Ascending aorta (tissue), 2 donors: ENCODE measurements at regions not wholly inside any gene's neighbourhood (a gene's known extent, or its start where the extent isn't known, plus 50 kb on each side); places are given as distances from the start of the nearest gene placed in this dataset.

Experiments
- DNase-seq, 2 donors: peaks; one replicate each; pipeline ENCODE4 v3.0.0-alpha.2; 2019; ENCODE audit warnings: low spot score in 2 of 2
- H3K27ac ChIP-seq, 2 donors: fragments of 200-600 bp; sonication (generic); one replicate each; pipeline ENCODE4 v1.5.1; 2016 to 2017; ENCODE audit warnings: mild to moderate bottlenecking in 1 of 2
- H3K27me3 ChIP-seq: fragments of 200-600 bp; sonication (generic); one replicate; pipeline ENCODE4 v1.5.1; 2017
- H3K36me3 ChIP-seq, 2 donors: fragments of 200-600 bp; sonication (generic); one replicate each; pipeline ENCODE4 v1.5.1; 2016
- H3K4me1 ChIP-seq, 2 donors: fragments of 200-600 bp; sonication (generic); one replicate each; pipeline ENCODE4 v1.5.1; 2016 to 2017; ENCODE audit warnings: mild to moderate bottlenecking in 1 of 2
- H3K4me3 ChIP-seq, 2 donors: fragments of 200-600 bp; sonication (generic); one replicate each; pipeline ENCODE4 v1.5.1; 2016 to 2017; ENCODE audit warnings: mild to moderate bottlenecking in 1 of 2
- H3K9me3 ChIP-seq, 2 donors: fragments of 200-600 bp; sonication (generic); one replicate each; pipeline ENCODE4 v1.5.1; 2016
- CTCF ChIP-seq, 3 experiments: fragments of 200-600 bp in 2 of 3; fragments of 450-650 bp in 1 of 3; sonication (generic) in 2 of 3; IDR thresholded peaks; one replicate each; pipeline ENCODE4 v1.5.1; 2016 to 2019; ENCODE audit warnings: antibody characterized with exemption in 3 of 3, mild to moderate bottlenecking in 1 of 3, moderate library complexity in 1 of 3
- intact Hi-C: fragments of 100-400 bp; cut with DNase I; formaldehyde crosslinking; loops from one replicate; pipeline ENCODE4 v1.15.1; 2023

GRCh38 chr19:32176591-32176990 lies 168.8 kb upstream of the ZNF507 start:
- no peaks in the 10 kb centered on the region for H3K27me3 ChIP-seq
- H3K4me3 ChIP-seq, result no peak overlapping the region
- H3K27ac ChIP-seq, result no peak overlapping the region
- no peak for TF ChIP-seq CTCF (IDR thresholded peaks at IDR 0.05)
- H3K4me1 ChIP-seq, result no peaks in the 10 kb centered on the region
- DNase-seq, result no peak
- H3K36me3 ChIP-seq, result no peaks in the 10 kb centered on the region
- no peaks in the 10 kb centered on the region for H3K9me3 ChIP-seq
- intact Hi-C loops, result no loop called here

- TF ChIP-seq CTCF (IDR thresholded peaks at IDR 0.05), result no peak
- Histone ChIP-seq H3K36me3 (no peaks in the 10 kb centered on the region), H3K4me3 (no peak overlapping the region), H3K27me3 (no peaks in the 10 kb centered on the region), H3K9me3 (no peaks in the 10 kb centered on the region), H3K4me1 (no peaks in the 10 kb centered on the region), H3K27ac (no peak overlapping the region)
- intact Hi-C loops, result no loop called here
- no peak for DNase-seq
These were observed 167.7 kb upstream of the ZNF507 start for GRCh38 chr19:32177686-32178085.

- Histone ChIP-seq H3K4me3 (no peak overlapping the region), H3K9me3 (no peaks in the 10 kb centered on the region), H3K4me1 (no peaks in the 10 kb centered on the region), H3K27ac (no peak overlapping the region), H3K27me3 (no peaks in the 10 kb centered on the region), H3K36me3 (no peaks in the 10 kb centered on the region)
- DNase-seq, result no peak
- intact Hi-C loops, result no loop called here
- no peak for TF ChIP-seq CTCF (IDR thresholded peaks at IDR 0.05)
These were observed 167.0 kb upstream of the ZNF507 start for GRCh38 chr19:32178401-32178800.

- no peak for DNase-seq
- no peaks in the 10 kb centered on the region for H3K4me1 ChIP-seq
- no peak overlapping the region for H3K4me3 ChIP-seq
- no peaks in the 10 kb centered on the region for H3K9me3 ChIP-seq
- TF ChIP-seq CTCF (IDR thresholded peaks at IDR 0.05), result no peak
- H3K27ac ChIP-seq, result no peak overlapping the region
- no peaks in the 10 kb centered on the region for H3K27me3 ChIP-seq
- H3K36me3 ChIP-seq, result no peaks in the 10 kb centered on the region
- intact Hi-C loops, result no loop called here
These were observed 166.5 kb upstream of the ZNF507 start for GRCh38 chr19:32178956-32179355.

GRCh38 chr19:32181216-32181920 lies 164.0 kb upstream of the ZNF507 start:
- H3K27ac ChIP-seq, result no peak overlapping the region
- H3K4me1 ChIP-seq, result no peaks in the 10 kb centered on the region
- no peaks in the 10 kb centered on the region for H3K36me3 ChIP-seq
- no peak overlapping the region for H3K4me3 ChIP-seq
- DNase-seq, result no peak
- H3K9me3 ChIP-seq, result no peaks in the 10 kb centered on the region
- H3K27me3 ChIP-seq, result no peaks in the 10 kb centered on the region
- TF ChIP-seq CTCF (IDR thresholded peaks at IDR 0.05), result no peak
- intact Hi-C loops, result no loop called here
